ENCODE measurements at regions not wholly inside any gene's neighbourhood (a gene's known extent, or its start where the extent isn't known, plus 50 kb on each side); places are given as distances from the start of the nearest gene placed in this dataset.

- no peak overlapping the region for H2AFZ ChIP-seq (ENCODE audit: low read depth)
- no peaks in the 10 kb centered on the region for H3K4me1 ChIP-seq (ENCODE audit: control insufficient read depth in 1 of 2, insufficient read depth in 2 of 2, low read depth in 1 of 2, low read length in 1 of 2)
- H3K36me3 ChIP-seq (replicated peaks in 1 of 2; ENCODE audit: control insufficient read depth in 1 of 2, insufficient read depth in 2 of 2, low read length in 1 of 2) = no peaks in the 10 kb centered on the region
- POLR2A ChIA-PET = no interaction called here
- CTCF ChIA-PET = no interaction called here
- DNase-seq = no peak
- H3K9me3 ChIP-seq = no peaks in the 10 kb centered on the region
- no peaks in the 10 kb centered on the region for H3K27me3 ChIP-seq (ENCODE audit: insufficient read depth)
- no peak for TF ChIP-seq NFIC (IDR thresholded peaks at IDR 0.05; ENCODE audit: borderline replicate concordance)
- TF ChIP-seq FOXJ3 (CRISPR knock-in tag; IDR thresholded peaks at IDR 0.05) = no peak
- TF ChIP-seq JUND (IDR thresholded peaks at IDR 0.05) = no peak
- no peak for TF ChIP-seq RCOR1 (IDR thresholded peaks at IDR 0.05; ENCODE audit: low read length)
- no peak for TF ChIP-seq MEF2A (IDR thresholded peaks at IDR 0.05; ENCODE audit: borderline replicate concordance, low read depth)
- TF ChIP-seq ELF1 (IDR thresholded peaks at IDR 0.05) = no peak
- TF ChIP-seq FOXM1 (IDR thresholded peaks at IDR 0.05; ENCODE audit: low read depth) = no peak
- TF ChIP-seq, protein P1, sequence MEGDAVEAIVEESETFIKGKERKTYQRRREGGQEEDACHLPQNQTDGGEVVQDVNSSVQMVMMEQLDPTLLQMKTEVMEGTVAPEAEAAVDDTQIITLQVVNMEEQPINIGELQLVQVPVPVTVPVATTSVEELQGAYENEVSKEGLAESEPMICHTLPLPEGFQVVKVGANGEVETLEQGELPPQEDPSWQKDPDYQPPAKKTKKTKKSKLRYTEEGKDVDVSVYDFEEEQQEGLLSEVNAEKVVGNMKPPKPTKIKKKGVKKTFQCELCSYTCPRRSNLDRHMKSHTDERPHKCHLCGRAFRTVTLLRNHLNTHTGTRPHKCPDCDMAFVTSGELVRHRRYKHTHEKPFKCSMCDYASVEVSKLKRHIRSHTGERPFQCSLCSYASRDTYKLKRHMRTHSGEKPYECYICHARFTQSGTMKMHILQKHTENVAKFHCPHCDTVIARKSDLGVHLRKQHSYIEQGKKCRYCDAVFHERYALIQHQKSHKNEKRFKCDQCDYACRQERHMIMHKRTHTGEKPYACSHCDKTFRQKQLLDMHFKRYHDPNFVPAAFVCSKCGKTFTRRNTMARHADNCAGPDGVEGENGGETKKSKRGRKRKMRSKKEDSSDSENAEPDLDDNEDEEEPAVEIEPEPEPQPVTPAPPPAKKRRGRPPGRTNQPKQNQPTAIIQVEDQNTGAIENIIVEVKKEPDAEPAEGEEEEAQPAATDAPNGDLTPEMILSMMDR (IDR thresholded peaks at IDR 0.05) = no peak
- TF ChIP-seq GABPA (IDR thresholded peaks at IDR 0.05; ENCODE audit: low read depth) = no peak
- no peak for TF ChIP-seq SMC3 (IDR thresholded peaks at IDR 0.05; ENCODE audit: low read depth, low read length)
- no peak for TF ChIP-seq YY1 (IDR thresholded peaks at IDR 0.05; ENCODE audit: low read depth)
- TF ChIP-seq FOSL2 (IDR thresholded peaks at IDR 0.05; ENCODE audit: borderline replicate concordance, low read depth) = no peak
- no peak for TF ChIP-seq TCF12 (IDR thresholded peaks at IDR 0.05)
- no peak for TF ChIP-seq GATA2 (CRISPR knock-in tag; IDR thresholded peaks at IDR 0.05)
- TF ChIP-seq NRF1 (IDR thresholded peaks at IDR 0.05; ENCODE audit: low read depth, low read length) = no peak
- no peak for TF ChIP-seq POLR2AphosphoS5 (IDR thresholded peaks at IDR 0.05; ENCODE audit: low read depth, low read length)
- TF ChIP-seq TEAD4 (IDR thresholded peaks at IDR 0.05; ENCODE audit: borderline replicate concordance, insufficient read depth) = no peak
- no peak for TF ChIP-seq USF2 (IDR thresholded peaks at IDR 0.05; ENCODE audit: borderline replicate concordance, low read depth, low read length)
- TF ChIP-seq RXRA (IDR thresholded peaks at IDR 0.05; ENCODE audit: borderline replicate concordance, low read depth) = no peak
- TF ChIP-seq, protein P2, sequence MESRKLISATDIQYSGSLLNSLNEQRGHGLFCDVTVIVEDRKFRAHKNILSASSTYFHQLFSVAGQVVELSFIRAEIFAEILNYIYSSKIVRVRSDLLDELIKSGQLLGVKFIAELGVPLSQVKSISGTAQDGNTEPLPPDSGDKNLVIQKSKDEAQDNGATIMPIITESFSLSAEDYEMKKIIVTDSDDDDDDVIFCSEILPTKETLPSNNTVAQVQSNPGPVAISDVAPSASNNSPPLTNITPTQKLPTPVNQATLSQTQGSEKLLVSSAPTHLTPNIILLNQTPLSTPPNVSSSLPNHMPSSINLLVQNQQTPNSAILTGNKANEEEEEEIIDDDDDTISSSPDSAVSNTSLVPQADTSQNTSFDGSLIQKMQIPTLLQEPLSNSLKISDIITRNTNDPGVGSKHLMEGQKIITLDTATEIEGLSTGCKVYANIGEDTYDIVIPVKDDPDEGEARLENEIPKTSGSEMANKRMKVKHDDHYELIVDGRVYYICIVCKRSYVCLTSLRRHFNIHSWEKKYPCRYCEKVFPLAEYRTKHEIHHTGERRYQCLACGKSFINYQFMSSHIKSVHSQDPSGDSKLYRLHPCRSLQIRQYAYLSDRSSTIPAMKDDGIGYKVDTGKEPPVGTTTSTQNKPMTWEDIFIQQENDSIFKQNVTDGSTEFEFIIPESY (IDR thresholded peaks at IDR 0.05; ENCODE audit: borderline replicate concordance, low read depth) = no peak
- no peak overlapping the region for H3K4me3 ChIP-seq (ENCODE audit: low read depth in 2 of 2, low read length in 1 of 2)
- H3K27ac ChIP-seq (ENCODE audit: low read depth in 2 of 2, low read length in 1 of 2) = no peak overlapping the region
- H3F3A ChIP-seq (replicated peaks; ENCODE audit: insufficient read depth) = no peaks in the 10 kb centered on the region
- no peaks in the 10 kb centered on the region for H3K79me2 ChIP-seq (ENCODE audit: insufficient read depth)
- no peaks in the 10 kb centered on the region for H3K9me2 ChIP-seq
- no peaks in the 10 kb centered on the region for H4K20me1 ChIP-seq (ENCODE audit: insufficient read depth)
- 2% methylated on average over 4 of the region's 4 CpGs for WGBS (ENCODE audit: low lambda C conversion rate)
- H3K4me2 ChIP-seq = no peak overlapping the region
- H3K9ac ChIP-seq = no peak overlapping the region
These were observed 463.1 kb upstream of the CDH10 start for GRCh38 chr5:25107853-25108252.

Measured in SK-N-SH (cell line).